Mesendoderm (in vitro differentiated cells): ENCODE measurements at regions not wholly inside any gene's neighbourhood (a gene's known extent, or its start where the extent isn't known, plus 50 kb on each side); places are given as distances from the start of the nearest gene placed in this dataset.

Experiments used
- DNase-seq: peaks from one replicate; pipeline ENCODE4 v3.0.0; 2013
- H2AK5ac ChIP-seq: 2 replicates; pipeline ENCODE4 v1.6.1; 2013; ENCODE audit warnings: low read length, inconsistent platforms
- H2BK120ac ChIP-seq: 2 replicates; pipeline ENCODE4 v1.6.1; 2013; ENCODE audit warnings: low read depth, mild to moderate bottlenecking, low read length, moderate library complexity, mixed read lengths
- H2BK15ac ChIP-seq: replicated peaks from 2 replicates; pipeline ENCODE4 v1.6.1; 2013; ENCODE audit warnings: low read depth, mild to moderate bottlenecking, moderate library complexity
- H2BK5ac ChIP-seq: 2 replicates; pipeline ENCODE4 v1.6.1; 2013; ENCODE audit warnings: low read length, inconsistent platforms
- H3K18ac ChIP-seq: 2 replicates; pipeline ENCODE4 v1.6.1; 2013; ENCODE audit warnings: mild to moderate bottlenecking, low read length, mixed read lengths
- H3K23ac ChIP-seq: one replicate; pipeline ENCODE4 v1.6.1; 2013; ENCODE audit warnings: low read length
- H3K27ac ChIP-seq: 2 replicates; pipeline ENCODE4 v1.5.1; 2013; ENCODE audit warnings: low read depth, mild to moderate bottlenecking, inconsistent platforms, low read length, moderate library complexity
- H3K27me3 ChIP-seq: 2 replicates; pipeline ENCODE4 v1.6.1; 2013; ENCODE audit warnings: low read length, control low read depth, mild to moderate bottlenecking, inconsistent platforms; ENCODE audit not compliant: insufficient read depth, poor library complexity
- H3K36me3 ChIP-seq: 2 replicates; pipeline ENCODE4 v1.6.1; 2013; ENCODE audit warnings: low read length, inconsistent platforms; ENCODE audit not compliant: control insufficient read depth, insufficient read depth
- H3K4ac ChIP-seq: one replicate; pipeline ENCODE4 v1.6.1; 2013; ENCODE audit warnings: low read depth, mild to moderate bottlenecking, low read length, moderate library complexity
- H3K4me1 ChIP-seq: 2 replicates; pipeline ENCODE4 v1.6.1; 2013; ENCODE audit warnings: low read depth, low read length, inconsistent platforms; ENCODE audit not compliant: control insufficient read depth
- H3K4me2 ChIP-seq: 2 replicates; pipeline ENCODE4 v1.6.1; 2013; ENCODE audit warnings: low read length
- H3K4me3 ChIP-seq: 2 replicates; pipeline ENCODE4 v1.5.1; 2013; ENCODE audit warnings: mild to moderate bottlenecking, low read length
- H3K56ac ChIP-seq: one replicate; pipeline ENCODE4 v1.6.1; 2013; ENCODE audit warnings: low read length
- H3K79me1 ChIP-seq: 2 replicates; pipeline ENCODE4 v1.6.1; 2013; ENCODE audit warnings: low read length, inconsistent platforms
- H3K79me2 ChIP-seq: 2 replicates; pipeline ENCODE4 v1.6.1; 2013; ENCODE audit warnings: mild to moderate bottlenecking, low read length; ENCODE audit not compliant: control insufficient read depth, insufficient read depth
- H3K9ac ChIP-seq: 2 replicates; pipeline ENCODE4 v1.6.1; 2013; ENCODE audit warnings: low read length, inconsistent platforms
- H4K5ac ChIP-seq: one replicate; pipeline ENCODE4 v1.6.1; 2013; ENCODE audit warnings: low read length
- H4K8ac ChIP-seq: one replicate; pipeline ENCODE4 v1.6.1; 2013; ENCODE audit warnings: low read depth, mild to moderate bottlenecking, control low read depth, low read length, moderate library complexity
- WGBS: extraction: QIAGEN DNeasy Blood & Tissue Kit; methylation state at CpG from one replicate; pipeline ENCODE4 v1.1.7; 2013; ENCODE audit warnings: low lambda C conversion rate, missing lambda C conversion rate; ENCODE audit not compliant: insufficient coverage; ENCODE audit errors: extremely low coverage; 5-methylcytosine and 5-hydroxymethylcytosine counted together

- no peak overlapping the region for H2BK15ac ChIP-seq
- H2BK120ac ChIP-seq, result no peak overlapping the region
- no peaks in the 10 kb centered on the region for H3K36me3 ChIP-seq
- H3K23ac ChIP-seq, result no peak overlapping the region
- no peak overlapping the region for H4K8ac ChIP-seq
- no peak overlapping the region for H2AK5ac ChIP-seq
- H3K18ac ChIP-seq, result no peak overlapping the region
- H3K4me3 ChIP-seq, result no peak overlapping the region
- no peak overlapping the region for H3K56ac ChIP-seq
- H3K79me1 ChIP-seq, result no peaks in the 10 kb centered on the region
- H4K5ac ChIP-seq, result no peak overlapping the region
- H3K4me2 ChIP-seq, result no peak overlapping the region
- no peak for DNase-seq
- H3K4ac ChIP-seq, result no peak overlapping the region
- H2BK5ac ChIP-seq, result no peak overlapping the region
- no peak overlapping the region for H3K27ac ChIP-seq
- no peaks in the 10 kb centered on the region for H3K27me3 ChIP-seq
- no peak overlapping the region for H3K9ac ChIP-seq
- H3K4me1 ChIP-seq, result no peaks in the 10 kb centered on the region
- no peaks in the 10 kb centered on the region for H3K79me2 ChIP-seq
- WGBS, result no CpG with 5 or more reads among the region's 7 CpGs
Observed at GRCh38 chr9:13364271-13365000, 84.9 kb upstream of the MPDZ start.

GRCh38 chr9:13361076-13361475, 81.6 kb upstream of the MPDZ start:
- H4K5ac ChIP-seq, result no peak overlapping the region
- H3K23ac ChIP-seq, result no peak overlapping the region
- no peaks in the 10 kb centered on the region for H3K79me2 ChIP-seq
- H3K4ac ChIP-seq, result no peak overlapping the region
- H3K4me1 ChIP-seq, result no peaks in the 10 kb centered on the region
- H3K9ac ChIP-seq, result no peak overlapping the region
- no peaks in the 10 kb centered on the region for H3K79me1 ChIP-seq
- no peak overlapping the region for H4K8ac ChIP-seq
- H3K27me3 ChIP-seq, result no peaks in the 10 kb centered on the region
- H3K36me3 ChIP-seq, result no peaks in the 10 kb centered on the region
- DNase-seq, result no peak
- no peak overlapping the region for H2BK120ac ChIP-seq
- no peak overlapping the region for H2AK5ac ChIP-seq
- no peak overlapping the region for H3K27ac ChIP-seq
- H3K56ac ChIP-seq, result no peak overlapping the region
- H3K4me3 ChIP-seq, result no peak overlapping the region
- no peak overlapping the region for H2BK5ac ChIP-seq
- H2BK15ac ChIP-seq, result no peak overlapping the region
- H3K18ac ChIP-seq, result no peak overlapping the region
- no peak overlapping the region for H3K4me2 ChIP-seq

- Histone ChIP-seq H4K8ac (no peak overlapping the region), H3K4ac (no peak overlapping the region), H3K79me1 (no peaks in the 10 kb centered on the region), H3K27ac (no peak overlapping the region), H2BK15ac (no peak overlapping the region), H2AK5ac (no peak overlapping the region), H3K4me1 (no peaks in the 10 kb centered on the region), H3K56ac (no peak overlapping the region), H2BK5ac (no peak overlapping the region), H2BK120ac (no peak overlapping the region), H3K36me3 (no peaks in the 10 kb centered on the region), H3K27me3 (no peaks in the 10 kb centered on the region), H3K23ac (no peak overlapping the region), H4K5ac (no peak overlapping the region), H3K4me3 (no peak overlapping the region), H3K4me2 (no peak overlapping the region), H3K9ac (no peak overlapping the region), H3K79me2 (no peaks in the 10 kb centered on the region), H3K18ac (no peak overlapping the region)
- peak; percentile 78 for DNase-seq
Observed at GRCh38 chr9:13360188-13360587, 80.7 kb upstream of the MPDZ start.

DNA sequence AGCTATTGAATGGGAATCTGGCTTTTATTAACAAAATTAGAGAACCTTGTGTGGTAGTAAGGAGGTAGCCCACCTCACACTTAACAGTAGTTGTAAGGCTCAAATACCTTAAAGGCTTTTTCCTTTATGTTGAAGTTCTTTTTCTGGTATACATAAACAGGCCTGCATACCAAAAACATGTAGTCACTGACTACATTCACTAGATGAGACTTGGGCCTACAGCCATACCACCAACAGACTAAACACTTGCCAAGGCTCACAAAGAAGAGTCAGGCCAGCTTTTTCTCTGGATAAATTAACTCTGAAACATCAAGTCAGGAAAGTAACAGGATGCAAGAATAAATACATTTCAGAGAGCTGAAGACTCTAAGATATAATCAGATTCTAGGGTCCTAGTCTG, 78.6 kb upstream of the MPDZ start:
- peak; percentile 66 for DNase-seq
- Histone ChIP-seq H3K4ac (no peak overlapping the region), H2BK5ac (no peak overlapping the region)

DNA sequence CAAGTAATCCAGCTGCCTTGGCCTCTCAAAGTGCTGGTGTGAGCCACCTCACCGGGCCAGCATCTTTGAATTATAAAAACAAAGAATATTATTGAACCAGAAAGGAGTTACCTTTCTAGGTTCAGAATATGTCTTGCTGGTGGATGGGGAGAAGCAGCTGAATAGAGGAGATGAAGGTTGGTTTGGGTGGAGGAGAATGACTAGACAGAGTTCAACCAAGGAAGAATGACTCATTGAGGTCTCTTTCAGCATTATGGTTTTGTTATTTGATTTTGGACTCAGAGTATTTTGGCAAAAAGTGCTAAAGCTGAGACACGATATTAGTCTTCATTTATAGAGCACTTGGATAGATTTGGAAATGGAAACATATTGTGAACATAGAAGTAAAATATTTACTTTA, 75.2 kb upstream of the MPDZ start:
- H3K4me2 ChIP-seq, result no peak overlapping the region
- H2BK15ac ChIP-seq, result no peak overlapping the region
- H3K4me1 ChIP-seq, result no peaks in the 10 kb centered on the region
- DNase-seq, result no peak
- H2BK120ac ChIP-seq, result no peak overlapping the region
- H3K4me3 ChIP-seq, result no peak overlapping the region
- no peak overlapping the region for H2BK5ac ChIP-seq
- no peak overlapping the region for H3K18ac ChIP-seq
- no peak overlapping the region for H3K4ac ChIP-seq
- H3K27ac ChIP-seq, result no peak overlapping the region
- H4K8ac ChIP-seq, result no peak overlapping the region
- no peak overlapping the region for H3K56ac ChIP-seq
- H3K23ac ChIP-seq, result no peak overlapping the region
- no peaks in the 10 kb centered on the region for H3K27me3 ChIP-seq
- H3K36me3 ChIP-seq, result no peaks in the 10 kb centered on the region
- WGBS, result no CpG with 5 or more reads among the region's 2 CpGs
- no peaks in the 10 kb centered on the region for H3K79me1 ChIP-seq
- no peaks in the 10 kb centered on the region for H3K79me2 ChIP-seq
- H2AK5ac ChIP-seq, result no peak overlapping the region
- no peak overlapping the region for H4K5ac ChIP-seq
- H3K9ac ChIP-seq, result no peak overlapping the region

More for the DNA sequence above, 78.6 kb upstream of the MPDZ start:
- H2AK5ac ChIP-seq, result no peak overlapping the region
- no peak overlapping the region for H3K4me2 ChIP-seq
- H4K8ac ChIP-seq, result no peak overlapping the region
- no peak overlapping the region for H2BK120ac ChIP-seq
- no peak overlapping the region for H3K23ac ChIP-seq
- H3K56ac ChIP-seq, result no peak overlapping the region
- H3K9ac ChIP-seq, result no peak overlapping the region
- H3K18ac ChIP-seq, result no peak overlapping the region
- no peak overlapping the region for H3K4me3 ChIP-seq
- H3K79me1 ChIP-seq, result no peaks in the 10 kb centered on the region
- H2BK15ac ChIP-seq, result no peak overlapping the region
- H3K36me3 ChIP-seq, result no peaks in the 10 kb centered on the region
- no peak overlapping the region for H3K27ac ChIP-seq
- H4K5ac ChIP-seq, result no peak overlapping the region
- no peaks in the 10 kb centered on the region for H3K4me1 ChIP-seq
- no peaks in the 10 kb centered on the region for H3K27me3 ChIP-seq
- H3K79me2 ChIP-seq, result no peaks in the 10 kb centered on the region

GRCh38 chr9:13352451-13352979, 73.0 kb upstream of the MPDZ start:
- H2AK5ac ChIP-seq, result no peak overlapping the region
- no peak overlapping the region for H3K23ac ChIP-seq
- H4K8ac ChIP-seq, result no peak overlapping the region
- no peaks in the 10 kb centered on the region for H3K4me1 ChIP-seq
- H3K4ac ChIP-seq, result no peak overlapping the region
- no peaks in the 10 kb centered on the region for H3K79me1 ChIP-seq
- no peak overlapping the region for H2BK5ac ChIP-seq
- H2BK15ac ChIP-seq, result no peak overlapping the region
- H3K9ac ChIP-seq, result no peak overlapping the region
- no peaks in the 10 kb centered on the region for H3K36me3 ChIP-seq
- H2BK120ac ChIP-seq, result no peak overlapping the region
- H3K27ac ChIP-seq, result no peak overlapping the region
- H3K4me3 ChIP-seq, result no peak overlapping the region
- no peaks in the 10 kb centered on the region for H3K79me2 ChIP-seq
- H3K27me3 ChIP-seq, result no peaks in the 10 kb centered on the region
- no peak for DNase-seq
- no peak overlapping the region for H3K56ac ChIP-seq
- no peak overlapping the region for H4K5ac ChIP-seq
- no CpG with 5 or more reads among the region's 4 CpGs for WGBS
- no peak overlapping the region for H3K18ac ChIP-seq
- H3K4me2 ChIP-seq, result no peak overlapping the region
